HUES6 (cell line): ENCODE measurements at regions not wholly inside any gene's neighbourhood (a gene's known extent, or its start where the extent isn't known, plus 50 kb on each side); places are given as distances from the start of the nearest gene placed in this dataset.
"Not testable (repeated sequence)": the region's sequence is repeated elsewhere in the genome, so short reads cannot be mapped to it uniquely, and the experiment has no call there.

Source experiments
- H3K27ac ChIP-seq: 2 replicates; pipeline ENCODE4 v1.7.0; 2013; ENCODE audit warnings: low read depth, mild to moderate bottlenecking, low read length, inconsistent platforms
- H3K27me3 ChIP-seq: 2 replicates; pipeline ENCODE4 v1.6.1; 2013; ENCODE audit warnings: low read length; ENCODE audit not compliant: control insufficient read depth, insufficient read depth
- H3K36me3 ChIP-seq: 2 replicates; pipeline ENCODE4 v1.6.1; 2013; ENCODE audit warnings: low read length; ENCODE audit not compliant: control insufficient read depth, insufficient read depth
- H3K4me1 ChIP-seq: 2 replicates; pipeline ENCODE4 v1.6.1; 2013; ENCODE audit warnings: low read length; ENCODE audit not compliant: control insufficient read depth, insufficient read depth
- H3K4me3 ChIP-seq: 2 replicates; pipeline ENCODE4 v1.5.1; 2013; ENCODE audit warnings: low read depth, low read length
- H3K9ac ChIP-seq: one replicate; pipeline ENCODE4 v1.6.1; 2013; ENCODE audit warnings: mild to moderate bottlenecking, low read length
- H3K9me3 ChIP-seq: 2 replicates; pipeline ENCODE4 v1.6.1; 2013; ENCODE audit warnings: low read depth, low read length; ENCODE audit not compliant: control insufficient read depth, insufficient read depth

GRCh38 chr2:223180463-223180862 is 128.5 kb downstream of the KCNE4 start:
- no peaks in the 10 kb centered on the region for H3K27me3 ChIP-seq
- no peak overlapping the region for H3K9ac ChIP-seq
- H3K36me3 ChIP-seq, result no peaks in the 10 kb centered on the region
- H3K4me1 ChIP-seq, result peaks cover 4% of the 10 kb centered on the region; the same call in 1 of the 2 replicates
- H3K4me3 ChIP-seq, result no peak overlapping the region
- peaks cover 7% of the 10 kb centered on the region; the same call in 1 of the 2 replicates for H3K9me3 ChIP-seq
- H3K27ac ChIP-seq, result no peak overlapping the region

DNA sequence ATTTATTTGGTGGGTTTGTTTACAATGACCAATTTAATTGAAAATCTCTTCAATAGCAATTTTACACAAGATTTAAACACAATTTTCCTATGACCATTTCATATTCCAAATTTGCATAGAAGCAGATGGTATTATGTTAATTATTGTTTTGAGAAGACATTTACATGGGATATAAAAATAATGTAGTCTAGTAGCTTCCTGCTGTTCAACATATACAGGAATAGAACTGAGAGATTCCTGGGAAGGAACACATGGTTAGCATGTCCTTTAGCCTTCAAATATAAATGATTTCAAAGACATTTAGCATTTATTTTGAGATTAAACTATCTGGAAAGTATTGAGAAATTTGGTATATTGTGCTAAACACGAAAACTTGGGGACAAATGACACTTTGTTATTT is 129.6 kb downstream of the KCNE4 start:
- Histone ChIP-seq H3K9ac (no peak overlapping the region), H3K27ac (no peak overlapping the region)

GRCh38 chr2:223182356-223182755 is 130.4 kb downstream of the KCNE4 start:
- no peak overlapping the region for H3K27ac ChIP-seq
- no peak overlapping the region for H3K9ac ChIP-seq
- H3K36me3 ChIP-seq, result no peaks in the 10 kb centered on the region
- peaks cover 7% of the 10 kb centered on the region; the same call in 1 of the 2 replicates for H3K9me3 ChIP-seq
- no peaks in the 10 kb centered on the region for H3K27me3 ChIP-seq
- H3K4me3 ChIP-seq, result no peak overlapping the region
- peaks cover 4% of the 10 kb centered on the region; the same call in 1 of the 2 replicates for H3K4me1 ChIP-seq

More for the DNA sequence above, 129.6 kb downstream of the KCNE4 start:
- peaks cover 4% of the 10 kb centered on the region; the same call in 1 of the 2 replicates for H3K4me1 ChIP-seq
- H3K4me3 ChIP-seq, result no peak overlapping the region
- H3K27me3 ChIP-seq, result no peaks in the 10 kb centered on the region
- H3K36me3 ChIP-seq, result no peaks in the 10 kb centered on the region
- H3K9me3 ChIP-seq, result peaks cover 7% of the 10 kb centered on the region; the same call in 1 of the 2 replicates

DNA sequence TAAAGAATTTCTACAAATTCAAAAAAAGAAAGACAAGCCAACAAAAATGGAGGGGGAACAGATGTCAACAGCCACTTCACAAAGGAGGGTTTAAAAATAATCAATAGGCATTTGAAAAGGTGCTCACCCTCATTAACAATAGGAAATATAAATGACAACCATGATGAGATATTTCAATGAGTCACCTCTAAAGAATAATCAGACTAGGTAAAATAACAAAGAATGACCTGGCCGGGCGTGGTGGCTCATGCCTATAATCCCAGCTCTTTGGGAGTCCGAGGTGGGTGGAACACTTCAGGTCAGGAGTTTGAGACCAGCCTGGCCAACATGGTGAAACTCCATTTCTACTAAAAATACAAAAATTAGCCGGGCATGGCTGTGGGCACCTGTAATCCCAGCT is 133.6 kb downstream of the KCNE4 start:
- Histone ChIP-seq H3K4me1 (peaks cover 5% of the 10 kb centered on the region; the same call in 1 of the 2 replicates), H3K9me3 (no peaks in the 10 kb centered on the region; the same call in none of the 2 replicates), H3K4me3 (no peak overlapping the region), H3K9ac (no peak overlapping the region), H3K27ac (no peak overlapping the region), H3K27me3 (no peaks in the 10 kb centered on the region), H3K36me3 (no peaks in the 10 kb centered on the region)

DNA sequence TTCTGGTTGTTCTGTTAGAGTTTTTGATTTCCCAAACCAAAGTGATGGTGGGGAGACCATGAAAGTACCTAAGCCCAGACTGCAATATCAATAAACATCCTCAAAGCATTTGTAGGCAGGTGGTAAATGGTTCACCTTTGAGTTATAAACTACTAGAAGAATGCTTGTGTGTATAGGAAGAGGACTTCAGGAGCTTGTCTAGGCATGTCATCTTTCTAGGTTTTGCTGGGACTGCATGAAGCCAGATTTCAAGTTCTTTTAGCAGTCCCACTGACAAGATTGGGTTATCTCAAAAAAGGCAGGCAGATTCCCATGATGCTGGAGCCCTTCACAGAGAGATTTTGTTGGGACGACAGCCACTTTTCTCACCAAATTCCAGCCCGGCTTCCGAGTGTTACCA is 135.3 kb downstream of the KCNE4 start:
- no peak overlapping the region for H3K9ac ChIP-seq
- H3K36me3 ChIP-seq, result no peaks in the 10 kb centered on the region
- H3K27me3 ChIP-seq, result no peaks in the 10 kb centered on the region
- no peak overlapping the region for H3K4me3 ChIP-seq
- peaks cover 8% of the 10 kb centered on the region; the same call in 1 of the 2 replicates for H3K4me1 ChIP-seq
- no peaks in the 10 kb centered on the region; the same call in 1 of the 2 replicates for H3K9me3 ChIP-seq
- H3K27ac ChIP-seq, result no peak overlapping the region

DNA sequence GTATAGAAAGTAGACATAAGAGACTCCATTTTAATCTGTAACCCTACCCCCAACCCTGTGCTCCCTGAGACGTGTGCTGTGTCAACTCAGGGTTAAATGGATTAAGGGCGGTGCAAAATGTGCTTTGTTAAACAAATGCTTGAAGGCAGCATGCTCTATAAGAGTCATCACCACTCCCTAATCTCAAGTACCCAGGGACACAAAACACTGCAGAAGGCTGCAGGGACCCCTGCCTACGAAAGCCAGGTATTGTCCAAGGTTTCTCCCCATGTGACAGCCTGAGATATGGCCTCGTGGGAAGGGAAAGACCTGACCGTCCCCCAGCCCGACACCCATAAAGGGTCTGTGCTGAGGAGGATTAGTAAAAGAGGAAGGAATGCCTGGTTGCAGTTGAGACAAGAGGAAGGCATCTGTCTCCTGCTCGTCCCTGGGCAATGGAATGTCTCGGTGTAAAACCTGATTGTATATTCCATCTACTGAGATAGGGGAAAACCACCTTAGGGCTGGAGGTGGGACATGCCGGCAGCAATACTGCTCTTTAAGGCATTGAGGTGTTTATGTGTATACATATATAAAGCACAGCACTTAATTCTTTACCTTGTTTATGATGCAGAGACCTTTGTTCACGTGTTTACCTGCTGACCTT is 138.7 kb downstream of the KCNE4 start:
- H3K9ac ChIP-seq, result not testable (repeated sequence)

GRCh38 chr2:223196331-223196730 is 144.3 kb downstream of the KCNE4 start:
- H3K27ac ChIP-seq, result peak overlapping the region; percentile 75; the same call in 1 of the 2 replicates
- H3K9ac ChIP-seq, result peak overlapping the region; percentile 35
- H3K36me3 ChIP-seq, result no peaks in the 10 kb centered on the region
- H3K9me3 ChIP-seq, result peaks cover 4% of the 10 kb centered on the region; the same call in 1 of the 2 replicates
- H3K4me3 ChIP-seq, result no peak overlapping the region
- H3K4me1 ChIP-seq, result peaks cover 12% of the 10 kb centered on the region; the same call in 1 of the 2 replicates
- H3K27me3 ChIP-seq, result no peaks in the 10 kb centered on the region

More for the DNA sequence above, 138.7 kb downstream of the KCNE4 start:
- not testable (repeated sequence) for H3K27ac ChIP-seq, H3K4me1 ChIP-seq, H3K4me3 ChIP-seq, H3K9me3 ChIP-seq, H3K36me3 ChIP-seq, H3K27me3 ChIP-seq

DNA sequence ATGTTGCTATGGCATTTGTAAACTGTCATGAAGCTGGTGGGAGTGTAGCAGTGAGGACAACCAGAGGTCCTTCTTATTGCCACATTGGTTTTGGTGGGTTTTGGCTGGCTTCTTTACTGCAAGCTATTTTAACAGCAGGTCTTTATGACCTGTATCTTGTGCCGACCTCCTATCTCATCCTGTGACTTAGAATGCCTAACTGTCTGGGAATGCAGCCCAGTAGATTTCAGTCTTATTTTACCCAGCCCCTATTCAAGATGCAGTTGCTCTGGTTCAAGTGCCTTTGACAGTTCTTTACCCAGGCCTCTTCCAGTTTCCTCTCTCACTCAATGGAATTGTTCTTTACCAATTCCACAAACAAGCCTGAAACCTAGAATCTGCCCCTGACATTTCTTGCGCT is 145.1 kb downstream of the KCNE4 start:
- H3K9ac ChIP-seq, result peak overlapping the region; percentile 35

GRCh38 chr2:223199531-223200515 is 147.8 kb downstream of the KCNE4 start:
- Histone ChIP-seq H3K36me3 (no peaks in the 10 kb centered on the region), H3K4me1 (peaks cover 18% of the 10 kb centered on the region), H3K4me3 (no peak overlapping the region), H3K27ac (no peak overlapping the region), H3K9ac (no peak overlapping the region), H3K27me3 (no peaks in the 10 kb centered on the region), H3K9me3 (peaks cover 4% of the 10 kb centered on the region; the same call in 1 of the 2 replicates)

More for the DNA sequence above, 145.1 kb downstream of the KCNE4 start:
- Histone ChIP-seq H3K27ac (peak overlapping the region; percentile 51; the same call in 1 of the 2 replicates), H3K27me3 (no peaks in the 10 kb centered on the region), H3K9me3 (peaks cover 4% of the 10 kb centered on the region; the same call in 1 of the 2 replicates), H3K4me3 (no peak overlapping the region), H3K4me1 (peaks cover 12% of the 10 kb centered on the region; the same call in 1 of the 2 replicates), H3K36me3 (no peaks in the 10 kb centered on the region)

DNA sequence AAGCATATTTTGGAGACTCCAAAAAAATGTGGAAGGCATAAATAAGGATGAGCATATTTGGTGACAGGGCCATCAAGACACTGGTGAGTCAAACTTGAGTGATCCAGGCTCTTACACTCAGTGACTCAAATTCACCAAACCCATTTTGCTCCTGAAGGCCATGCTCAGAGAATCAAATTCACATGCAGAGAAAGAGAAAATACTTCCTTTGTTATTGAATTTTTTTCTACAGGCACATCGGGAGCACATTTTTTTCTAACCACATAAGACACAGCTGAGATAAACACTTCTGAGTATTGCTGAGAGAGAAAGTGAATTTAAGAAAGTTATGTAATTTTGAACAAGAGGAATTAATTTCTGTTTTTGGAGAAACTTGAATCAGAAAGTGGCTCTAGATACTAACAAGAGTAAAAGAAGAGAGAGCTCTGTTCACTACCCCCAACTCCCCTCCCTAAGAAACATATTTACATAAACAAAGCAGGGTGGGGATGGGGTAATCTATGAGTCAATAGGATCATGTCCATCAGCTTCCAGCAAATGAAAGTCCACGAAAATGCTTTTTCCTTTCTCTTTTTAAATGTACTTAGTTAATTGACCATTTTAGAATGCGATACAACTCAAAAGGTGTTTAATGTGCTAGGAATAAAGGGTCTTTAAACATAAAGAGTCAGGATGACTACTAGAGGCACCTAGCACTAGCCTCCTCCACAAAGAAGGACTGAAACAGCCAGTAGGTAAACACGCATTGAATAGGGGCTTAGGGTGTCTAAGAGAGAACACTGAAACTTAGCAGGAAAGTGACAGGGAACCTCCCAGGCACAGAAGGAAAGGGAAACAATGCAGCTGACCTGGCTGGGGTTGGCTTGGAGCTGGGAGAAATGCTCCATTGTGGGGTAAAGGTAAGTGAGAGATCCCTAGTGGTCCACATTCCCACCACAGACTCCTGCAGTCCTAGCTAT is 152.3 kb downstream of the KCNE4 start:
- Histone ChIP-seq H3K27me3 (no peaks in the 10 kb centered on the region), H3K27ac (no peak overlapping the region), H3K36me3 (no peaks in the 10 kb centered on the region), H3K4me3 (no peak overlapping the region), H3K9me3 (no peaks in the 10 kb centered on the region), H3K4me1 (peaks cover 10% of the 10 kb centered on the region), H3K9ac (no peak overlapping the region)
